Caco-2 (cell line): ENCODE measurements at regions not wholly inside any gene's neighbourhood (a gene's known extent, or its start where the extent isn't known, plus 50 kb on each side); places are given as distances from the start of the nearest gene placed in this dataset.

ENCODE experiments used
- BruUV-seq: library from RNA; stranded (reverse); fragments of 400-500 nt; replicated peaks from 2 replicates; lab custom pipeline; 2021; lab: Mats Ljungman, UMichigan
- CTCF ChIA-PET: fragments of 300-600 bp; sonication (Branson Sonifier 250); formaldehyde crosslinking; loops from one replicate; lab custom pipeline; 2022; ENCODE audit warnings: antibody characterized with exemption; lab: Charles Lee
- POLR2A ChIA-PET: fragments of 300-600 bp; sonication (Branson Sonifier 250); formaldehyde crosslinking; loops from one replicate; lab custom pipeline; 2022; ENCODE audit warnings: antibody characterized with exemption; lab: Charles Lee
- DNase-seq, 2 experiments: peaks; one replicate each; pipeline versions ENCODE4 v3.0.0 to v3.0.0-alpha.2; 2020 to 2022
- H3K27me3 ChIP-seq: replicated peaks from 2 replicates; pipeline ENCODE4 v1.6.0; 2011; ENCODE audit warnings: low read length; ENCODE audit not compliant: control insufficient read depth, insufficient read depth
- H3K36me3 ChIP-seq: 2 replicates; pipeline ENCODE4 v1.5.1; 2011; ENCODE audit warnings: low read length; ENCODE audit not compliant: control insufficient read depth, insufficient read depth
- H3K4me1 ChIP-seq: fragments of 250-450 bp; sonication (Bioruptor Pico); 2 replicates; pipeline ENCODE4 v1.5.1; 2020; ENCODE audit warnings: mild to moderate bottlenecking
- H3K4me3 ChIP-seq: 2 replicates; pipeline ENCODE4 v1.5.1; 2011; ENCODE audit warnings: low read depth, mild to moderate bottlenecking, control low read depth, low read length
- H3K9me3 ChIP-seq: fragments of 250-450 bp; sonication (Bioruptor Pico); 2 replicates; pipeline ENCODE4 v1.5.1; 2020; ENCODE audit warnings: mild to moderate bottlenecking, moderate library complexity
- H3K27ac Mint-ChIP-seq: one replicate; pipeline ENCODE4 v1.8.0; 2022; ENCODE audit warnings: mixed read lengths; ENCODE audit not compliant: unreplicated experiment
- H3K27me3 Mint-ChIP-seq: one replicate; pipeline ENCODE4 v1.8.0; 2022; ENCODE audit warnings: mixed read lengths; ENCODE audit not compliant: insufficient read depth, unreplicated experiment
- H3K36me3 Mint-ChIP-seq: one replicate; pipeline ENCODE4 v1.8.0; 2022; ENCODE audit warnings: mild to moderate bottlenecking, mixed read lengths; ENCODE audit not compliant: insufficient read depth, unreplicated experiment
- H3K4me1 Mint-ChIP-seq: one replicate; pipeline ENCODE4 v1.8.0; 2022; ENCODE audit warnings: low read depth, mixed read lengths; ENCODE audit not compliant: unreplicated experiment
- H3K4me3 Mint-ChIP-seq: one replicate; pipeline ENCODE4 v1.8.0; 2022; ENCODE audit warnings: mild to moderate bottlenecking, moderate library complexity, mixed read lengths; ENCODE audit not compliant: unreplicated experiment
- H3K9me3 Mint-ChIP-seq: one replicate; pipeline ENCODE4 v1.8.0; 2022; ENCODE audit warnings: mixed read lengths; ENCODE audit not compliant: unreplicated experiment
- intact Hi-C: fragments of 100-400 bp; cut with micrococcal nuclease; formaldehyde crosslinking; loops from one replicate; pipeline ENCODE4 v1.10.0; 2022; ENCODE audit not compliant: unreplicated experiment
- TF ChIP-seq, protein P1 (sequence below), 2 experiments: fragments of 200-600 bp in 1 of 2; IDR thresholded peaks; 1 replicate in 1 of 2; 2 replicates in 1 of 2; pipeline versions ENCODE4 v1.5.1 to v1.8.0; 2011 to 2022; ENCODE audit warnings: antibody characterized with exemption in 1 of 2, control low read depth in 1 of 2, inconsistent platforms in 1 of 2, low read depth in 1 of 2, low read length in 1 of 2, mild to moderate bottlenecking in 1 of 2, moderate library complexity in 1 of 2; ENCODE audit not compliant: insufficient read depth in 1 of 2, severe bottlenecking in 1 of 2, unreplicated experiment in 1 of 2

DNA sequence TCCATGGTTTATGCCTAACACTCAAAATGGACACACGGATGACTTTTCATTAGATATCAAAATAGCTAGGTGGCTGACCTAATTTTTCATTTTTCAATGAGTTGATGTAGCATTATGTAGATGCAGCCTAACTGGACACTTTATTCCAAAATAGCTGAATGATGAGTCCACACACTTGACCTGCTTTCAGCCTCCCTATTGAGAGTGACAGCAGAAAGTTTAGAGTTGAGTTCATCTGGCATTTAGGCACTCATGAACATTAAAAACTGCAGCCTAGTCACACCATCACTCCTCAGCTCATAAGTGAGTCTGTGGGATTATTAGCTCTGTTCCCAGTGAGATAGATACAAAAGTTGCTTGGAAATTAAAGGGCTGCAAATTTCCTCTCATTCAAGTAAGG lies 307.3 kb upstream of the PRKD1 start:
- CTCF ChIA-PET: no interaction called here
- H3K27me3 Mint-ChIP-seq: peaks cover 14% of the 10 kb centered on the region
- H3K9me3 Mint-ChIP-seq: no peaks in the 10 kb centered on the region
- DNase-seq: no peak
- intact Hi-C loops: no loop called here
- no peaks in the 10 kb centered on the region for H3K9me3 ChIP-seq
- H3K4me3 Mint-ChIP-seq: no peak overlapping the region
- TF ChIP-seq, protein P1, sequence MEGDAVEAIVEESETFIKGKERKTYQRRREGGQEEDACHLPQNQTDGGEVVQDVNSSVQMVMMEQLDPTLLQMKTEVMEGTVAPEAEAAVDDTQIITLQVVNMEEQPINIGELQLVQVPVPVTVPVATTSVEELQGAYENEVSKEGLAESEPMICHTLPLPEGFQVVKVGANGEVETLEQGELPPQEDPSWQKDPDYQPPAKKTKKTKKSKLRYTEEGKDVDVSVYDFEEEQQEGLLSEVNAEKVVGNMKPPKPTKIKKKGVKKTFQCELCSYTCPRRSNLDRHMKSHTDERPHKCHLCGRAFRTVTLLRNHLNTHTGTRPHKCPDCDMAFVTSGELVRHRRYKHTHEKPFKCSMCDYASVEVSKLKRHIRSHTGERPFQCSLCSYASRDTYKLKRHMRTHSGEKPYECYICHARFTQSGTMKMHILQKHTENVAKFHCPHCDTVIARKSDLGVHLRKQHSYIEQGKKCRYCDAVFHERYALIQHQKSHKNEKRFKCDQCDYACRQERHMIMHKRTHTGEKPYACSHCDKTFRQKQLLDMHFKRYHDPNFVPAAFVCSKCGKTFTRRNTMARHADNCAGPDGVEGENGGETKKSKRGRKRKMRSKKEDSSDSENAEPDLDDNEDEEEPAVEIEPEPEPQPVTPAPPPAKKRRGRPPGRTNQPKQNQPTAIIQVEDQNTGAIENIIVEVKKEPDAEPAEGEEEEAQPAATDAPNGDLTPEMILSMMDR (IDR thresholded peaks at IDR 0.05; ENCODE audit: insufficient read depth in 1 of 2, low read depth in 1 of 2, low read length in 1 of 2, severe bottlenecking in 1 of 2, unreplicated experiment in 1 of 2): no peak
- no peaks in the 10 kb centered on the region; the same call in 1 of the 2 replicates for H3K27me3 ChIP-seq
- H3K36me3 Mint-ChIP-seq: no peaks in the 10 kb centered on the region
- H3K36me3 ChIP-seq: no peaks in the 10 kb centered on the region
- POLR2A ChIA-PET: no interaction called here
- H3K4me1 ChIP-seq: no peaks in the 10 kb centered on the region
- no TSS peak for BruUV-seq
- no peak overlapping the region for H3K27ac Mint-ChIP-seq
- no peak overlapping the region for H3K4me3 ChIP-seq
- no peaks in the 10 kb centered on the region for H3K4me1 Mint-ChIP-seq

DNA sequence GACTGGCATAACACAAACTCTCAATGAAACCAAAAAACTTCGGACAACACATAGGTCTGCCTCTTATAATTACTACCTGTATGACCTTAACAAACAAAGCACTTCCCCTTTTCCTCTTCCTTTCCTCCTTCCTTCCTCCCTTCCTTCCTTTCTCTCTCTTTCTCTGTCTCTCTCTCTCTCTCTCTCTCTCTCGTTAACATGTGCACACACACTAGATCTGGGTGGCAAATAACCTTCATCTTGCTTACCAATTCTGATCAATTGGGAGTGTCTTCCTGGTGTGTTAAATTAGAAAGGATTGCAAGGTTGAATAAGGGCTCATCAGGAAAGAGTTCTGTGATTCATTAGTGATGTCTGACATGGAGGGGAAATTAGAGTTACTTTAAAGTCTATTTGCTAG lies 307.8 kb upstream of the PRKD1 start:
- Mint-ChIP-seq H3K27ac (no peak overlapping the region), H3K36me3 (no peaks in the 10 kb centered on the region), H3K27me3 (peaks cover 14% of the 10 kb centered on the region), H3K9me3 (no peaks in the 10 kb centered on the region), H3K4me3 (no peak overlapping the region), H3K4me1 (no peaks in the 10 kb centered on the region)
- Histone ChIP-seq H3K27me3 (no peaks in the 10 kb centered on the region; the same call in 1 of the 2 replicates), H3K36me3 (no peaks in the 10 kb centered on the region), H3K9me3 (no peaks in the 10 kb centered on the region), H3K4me1 (no peaks in the 10 kb centered on the region), H3K4me3 (no peak overlapping the region)
- TF ChIP-seq, protein P1 (IDR thresholded peaks at IDR 0.05; ENCODE audit: insufficient read depth in 1 of 2, low read depth in 1 of 2, low read length in 1 of 2, severe bottlenecking in 1 of 2, unreplicated experiment in 1 of 2): no peak
- ChIA-PET POLR2A (no interaction called here), CTCF (no interaction called here)
- no TSS peak for BruUV-seq
- intact Hi-C loops: no loop called here
- DNase-seq: no peak

DNA sequence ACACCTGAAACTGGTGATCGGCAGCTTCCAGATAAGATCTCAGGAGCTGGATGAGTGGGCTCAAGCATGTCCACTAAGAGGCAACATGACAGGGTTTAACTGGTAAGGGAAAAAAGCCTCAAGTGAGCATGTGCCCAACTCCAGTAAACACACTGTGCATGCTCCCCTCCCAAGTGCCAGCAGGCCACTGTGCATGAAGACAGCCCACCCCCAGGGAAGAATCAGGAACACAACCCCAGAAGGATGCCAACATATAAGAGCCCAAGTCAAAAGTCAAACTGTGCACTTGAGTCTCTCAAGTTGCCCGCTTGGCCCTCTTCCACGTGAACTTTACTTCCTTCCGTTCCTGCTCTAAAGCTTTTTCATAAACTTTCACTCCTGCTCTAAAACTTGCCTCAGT lies 311.3 kb upstream of the PRKD1 start:
- no peaks in the 10 kb centered on the region for H3K36me3 Mint-ChIP-seq
- no peaks in the 10 kb centered on the region for H3K4me1 ChIP-seq
- H3K36me3 ChIP-seq: no peaks in the 10 kb centered on the region
- H3K4me3 Mint-ChIP-seq: no peak overlapping the region
- H3K27me3 ChIP-seq: no peaks in the 10 kb centered on the region; the same call in 1 of the 2 replicates
- no peak for DNase-seq
- H3K27me3 Mint-ChIP-seq: peaks cover 8% of the 10 kb centered on the region
- ChIA-PET POLR2A (no interaction called here), CTCF (no interaction called here)
- TF ChIP-seq, protein P1 (IDR thresholded peaks at IDR 0.05; ENCODE audit: insufficient read depth in 1 of 2, low read depth in 1 of 2, low read length in 1 of 2, severe bottlenecking in 1 of 2, unreplicated experiment in 1 of 2): no peak
- H3K4me1 Mint-ChIP-seq: no peaks in the 10 kb centered on the region
- no TSS peak for BruUV-seq
- no peaks in the 10 kb centered on the region for H3K9me3 Mint-ChIP-seq
- no peak overlapping the region for H3K4me3 ChIP-seq
- H3K9me3 ChIP-seq: no peaks in the 10 kb centered on the region
- no peak overlapping the region for H3K27ac Mint-ChIP-seq
- intact Hi-C loops: no loop called here
